ELR (cell line): ENCODE measurements at regions not wholly inside any gene's neighbourhood (a gene's known extent, or its start where the extent isn't known, plus 50 kb on each side); places are given as distances from the start of the nearest gene placed in this dataset.

Source experiments
- DNase-seq: peaks from one replicate; pipeline ENCODE4 v3.0.0-alpha.2; 2015; ENCODE audit warnings: low read depth

DNA sequence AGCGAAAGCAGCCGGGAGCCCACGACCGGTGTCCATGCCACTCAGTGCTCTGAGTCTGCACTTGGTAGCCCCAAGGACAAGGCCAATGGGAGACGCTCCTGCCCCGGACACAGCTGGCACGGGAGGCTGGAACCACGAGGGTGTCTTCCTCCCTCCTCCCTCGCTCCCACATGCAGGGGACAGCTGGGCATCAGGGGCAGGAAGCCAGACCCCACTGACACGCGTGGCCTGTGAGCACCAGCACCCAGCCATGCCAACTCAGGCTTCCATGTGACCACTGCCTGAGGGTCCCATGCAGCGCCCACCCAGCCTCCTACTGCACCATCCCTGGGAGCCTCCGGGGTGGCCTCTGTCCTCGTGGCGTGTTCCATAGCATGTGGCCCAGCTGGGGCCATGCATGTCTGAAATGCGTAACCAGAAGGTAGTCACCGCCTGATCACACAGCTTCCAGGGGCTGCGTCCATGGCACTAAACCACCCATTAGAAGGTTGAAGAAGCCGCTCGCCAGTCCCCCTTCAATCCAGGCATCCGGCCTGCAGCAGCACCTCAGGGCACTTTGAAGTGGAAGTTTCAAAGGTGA is 323.2 kb upstream of the SALL3 start:
- DNase-seq = no peak

DNA sequence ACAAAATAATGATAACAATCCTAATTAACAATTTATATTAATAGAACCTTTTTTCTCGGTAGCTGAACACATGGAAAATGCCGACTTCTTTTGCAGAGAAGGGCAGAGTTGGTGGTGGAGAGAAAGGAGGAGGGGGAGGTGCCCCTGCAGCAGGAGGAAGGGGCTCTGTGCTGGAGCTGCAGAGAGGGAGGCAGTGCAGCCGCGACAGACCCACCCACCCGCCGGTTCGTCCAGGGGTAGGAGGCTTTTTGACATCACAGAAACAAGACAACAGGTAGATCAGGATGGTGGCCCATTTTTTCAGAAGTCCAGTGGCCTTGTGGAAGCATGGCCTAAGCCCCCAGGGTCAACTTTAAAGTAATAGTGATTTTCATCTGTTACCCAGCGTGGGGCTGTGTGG is 321.1 kb upstream of the SALL3 start:
- DNase-seq = no peak

DNA sequence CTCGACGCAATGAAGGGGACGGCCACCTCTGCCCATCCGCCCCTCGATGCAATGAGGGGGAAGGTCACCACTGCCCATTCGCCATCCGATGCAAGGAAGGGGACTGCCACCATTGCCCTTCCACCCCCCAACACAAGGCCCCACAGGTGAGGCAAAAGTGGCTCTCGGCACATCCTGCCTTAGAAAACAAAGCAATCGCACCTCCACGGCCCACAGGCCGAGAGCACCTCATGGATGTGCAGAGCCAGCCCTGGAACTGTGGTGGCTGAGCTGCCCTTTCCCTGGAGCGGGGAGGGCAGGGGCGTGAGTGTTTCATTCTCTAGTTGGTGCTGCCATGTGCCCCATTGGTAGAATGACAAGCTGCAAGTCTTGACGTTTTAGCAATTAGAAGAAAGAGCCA is 320.6 kb upstream of the SALL3 start:
- DNase-seq = no peak

DNA sequence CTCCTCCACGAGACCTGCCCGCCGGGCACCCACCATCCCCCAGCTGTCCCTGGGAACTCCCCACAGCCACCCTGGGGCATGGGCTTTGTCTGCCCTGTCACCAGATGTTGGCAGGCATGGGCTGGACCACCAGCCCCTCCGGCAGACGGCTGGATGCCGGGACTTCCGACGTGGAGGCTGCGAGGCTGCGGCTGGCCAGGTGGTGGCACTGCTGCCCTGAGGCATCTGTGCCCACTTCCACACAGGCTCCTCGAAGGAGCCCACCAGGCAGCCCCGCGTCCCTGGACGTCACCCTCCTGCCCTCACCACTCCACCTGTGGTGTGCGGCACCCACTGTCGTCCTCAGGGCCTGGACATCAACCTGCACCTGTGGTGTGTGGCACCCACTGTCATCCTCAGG is 319.9 kb upstream of the SALL3 start:
- no peak for DNase-seq

DNA sequence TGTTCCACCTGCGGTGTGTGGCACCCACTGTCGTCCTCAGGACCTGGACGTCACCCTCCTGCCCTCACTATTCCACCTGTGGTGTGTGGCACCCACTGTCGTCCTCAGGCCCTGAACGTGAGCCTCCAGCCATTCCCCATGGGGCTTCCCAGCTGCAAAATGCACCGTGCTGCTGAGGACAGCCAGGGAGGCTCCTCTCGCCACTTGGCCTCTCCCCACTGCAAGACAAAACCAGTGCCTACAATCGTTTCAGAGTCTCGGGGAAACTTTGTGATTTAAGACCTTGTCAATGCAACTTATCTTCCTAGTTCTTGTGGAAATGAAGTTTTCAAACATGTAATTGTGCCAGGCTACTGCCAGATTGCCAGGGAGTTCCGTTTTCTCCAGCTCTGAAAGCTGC is 319.3 kb upstream of the SALL3 start:
- no peak for DNase-seq

DNA sequence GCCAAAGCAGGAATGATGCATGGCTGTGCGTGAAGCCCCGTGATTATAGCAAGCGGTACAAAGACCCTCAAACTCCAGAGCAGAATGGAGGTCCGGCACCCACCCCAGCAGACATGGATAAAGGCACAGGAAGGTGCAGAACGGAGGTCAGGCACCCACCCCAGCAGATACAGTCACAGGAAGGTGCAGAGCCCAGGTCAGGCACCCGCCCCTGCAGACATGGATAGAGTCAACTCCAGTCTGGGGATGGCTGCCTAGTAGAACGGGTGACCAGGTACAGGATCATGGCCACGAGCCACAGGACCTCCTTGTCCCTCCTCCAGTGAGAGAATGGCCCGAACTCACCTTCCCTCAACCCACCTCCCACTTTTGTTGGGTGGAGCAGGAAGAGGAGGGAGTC is 318.3 kb upstream of the SALL3 start:
- DNase-seq = no peak

DNA sequence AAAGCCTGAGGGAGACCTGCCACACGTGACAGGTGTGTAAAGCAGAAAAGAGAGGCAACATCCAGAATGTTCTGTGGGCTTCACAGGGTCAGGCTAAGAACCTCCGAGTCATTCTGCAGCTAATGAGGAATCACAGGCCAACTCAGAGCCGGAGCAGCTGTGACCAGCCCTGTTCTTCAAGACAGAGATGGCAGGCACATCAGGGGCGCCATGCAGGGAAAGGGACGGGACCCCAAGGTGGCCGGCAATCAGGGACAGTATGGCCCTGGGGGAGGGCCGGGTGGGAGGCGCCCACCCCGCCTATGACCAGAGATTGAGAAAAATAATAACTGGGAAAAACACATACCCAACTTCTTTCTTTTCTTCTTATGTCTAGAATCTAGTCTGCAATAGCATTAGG is 316.7 kb upstream of the SALL3 start:
- DNase-seq = no peak

DNA sequence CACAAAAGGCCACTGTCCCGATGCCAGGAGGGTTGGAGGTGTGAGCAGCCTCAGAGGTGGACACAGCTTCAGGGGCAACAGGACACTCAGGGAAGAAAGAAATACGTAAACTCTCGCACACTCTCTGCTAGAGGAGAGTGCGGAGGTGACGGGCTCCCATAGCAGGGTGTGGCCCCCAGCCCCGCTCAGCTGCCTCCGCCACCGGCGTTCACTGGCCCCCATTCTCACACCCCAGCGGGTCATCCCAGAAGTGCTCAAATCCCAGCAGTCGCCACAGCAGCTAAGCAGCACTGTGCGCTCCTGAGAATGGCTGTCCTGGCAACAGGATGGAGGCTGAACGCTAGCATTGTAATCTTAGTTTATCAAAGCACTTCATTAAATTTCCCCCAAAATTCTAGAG is 315.6 kb upstream of the SALL3 start:
- no peak for DNase-seq

DNA sequence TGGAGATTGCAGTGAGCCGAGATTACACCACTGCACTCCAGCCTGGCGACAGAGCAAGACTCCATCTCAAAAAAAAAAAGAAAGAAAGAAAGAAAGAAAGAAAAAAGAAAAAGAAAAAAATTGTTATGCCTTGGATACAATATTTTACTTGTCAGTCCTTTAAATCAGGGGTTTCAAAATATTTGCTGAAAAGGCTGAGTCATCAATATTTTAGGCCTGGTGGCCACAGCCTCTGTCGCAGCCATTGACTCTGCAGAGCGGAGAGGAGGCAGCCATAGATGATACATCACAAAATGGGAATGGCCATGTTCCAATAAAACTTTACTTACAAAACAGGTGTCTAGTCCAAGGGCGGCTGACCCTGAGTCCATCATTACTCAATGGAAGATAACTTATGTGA is 314.8 kb upstream of the SALL3 start:
- DNase-seq = no peak

DNA sequence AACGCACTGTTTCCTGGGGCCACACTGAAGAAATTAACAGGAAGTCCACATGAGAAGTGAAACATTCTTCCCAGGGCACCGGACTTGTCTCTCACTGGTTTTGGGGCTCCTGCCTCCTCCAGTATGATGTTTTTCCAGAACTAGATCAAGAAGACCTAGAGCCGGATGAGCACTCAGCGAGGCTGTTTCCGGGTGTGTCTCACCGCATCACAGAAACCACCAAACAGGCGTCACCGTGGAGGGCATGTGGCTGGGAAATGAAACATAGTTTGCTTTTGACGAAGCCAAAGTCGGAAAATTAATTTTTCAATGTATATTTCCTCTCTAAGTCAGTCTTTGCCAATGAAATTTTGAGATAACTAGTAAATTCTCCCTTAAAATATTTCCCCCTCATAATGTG is 314.0 kb upstream of the SALL3 start:
- no peak for DNase-seq

DNA sequence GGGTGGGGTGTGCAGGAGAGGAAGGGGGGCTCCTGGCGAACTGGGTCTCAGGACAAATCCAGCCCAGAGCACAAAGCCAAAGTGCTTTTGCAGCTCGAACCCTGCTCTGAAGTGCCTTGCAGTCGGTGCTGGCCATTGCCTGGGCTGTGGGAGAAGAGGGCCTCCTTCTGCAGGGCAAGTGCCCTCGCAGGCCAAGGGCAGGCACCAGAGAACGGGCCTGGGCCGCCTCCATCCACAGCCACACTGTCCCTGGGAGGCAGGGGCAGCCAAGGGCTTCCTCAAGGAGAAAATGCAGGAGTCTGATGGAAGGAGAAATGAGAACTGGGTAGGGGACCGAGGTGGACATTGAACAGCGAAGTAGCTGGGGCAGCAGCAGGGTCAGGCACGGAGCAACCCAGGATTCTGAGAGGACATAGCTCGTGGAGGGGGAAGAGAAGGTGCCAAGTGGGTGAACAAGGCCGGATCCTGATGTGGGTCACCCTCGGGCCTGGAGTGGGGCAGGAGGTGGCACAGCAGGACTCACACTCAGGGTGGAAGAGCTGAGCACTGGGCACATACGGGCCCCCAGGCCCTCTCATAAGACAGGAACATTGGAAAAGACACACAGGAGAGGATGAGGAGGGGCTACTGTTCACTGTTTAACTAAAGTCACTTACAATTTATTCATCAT is 312.8 kb upstream of the SALL3 start:
- no peak for DNase-seq

DNA sequence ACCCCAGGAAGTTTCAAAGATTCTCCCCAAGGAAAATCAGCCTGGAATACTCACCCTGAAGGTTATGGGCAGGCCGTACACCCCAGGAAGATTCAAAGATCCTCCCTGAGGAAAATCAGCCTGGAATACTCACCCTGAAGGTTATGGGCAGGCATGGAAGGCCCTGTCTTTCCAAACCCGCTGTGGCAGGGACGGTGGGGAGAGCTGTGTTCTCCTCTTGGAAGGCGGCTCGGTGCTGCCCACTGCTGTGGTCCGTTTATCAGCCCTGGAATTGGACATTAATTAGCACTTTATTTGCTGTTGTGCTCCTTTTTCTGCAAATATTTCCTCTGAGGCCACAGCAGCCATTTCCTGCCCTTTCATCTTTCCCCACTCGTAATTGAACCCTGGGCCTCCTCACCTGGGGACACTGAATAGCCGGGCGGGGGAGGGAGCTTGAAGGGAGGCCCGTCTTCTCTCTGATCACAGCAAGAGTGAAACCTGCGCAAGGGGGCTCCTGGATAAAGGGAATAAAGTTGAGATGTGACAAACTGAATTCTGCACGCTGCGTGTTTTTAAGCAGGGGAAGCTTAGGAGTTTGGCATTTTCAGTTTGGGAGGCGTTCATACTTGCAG is 308.7 kb upstream of the SALL3 start:
- DNase-seq = no peak

DNA sequence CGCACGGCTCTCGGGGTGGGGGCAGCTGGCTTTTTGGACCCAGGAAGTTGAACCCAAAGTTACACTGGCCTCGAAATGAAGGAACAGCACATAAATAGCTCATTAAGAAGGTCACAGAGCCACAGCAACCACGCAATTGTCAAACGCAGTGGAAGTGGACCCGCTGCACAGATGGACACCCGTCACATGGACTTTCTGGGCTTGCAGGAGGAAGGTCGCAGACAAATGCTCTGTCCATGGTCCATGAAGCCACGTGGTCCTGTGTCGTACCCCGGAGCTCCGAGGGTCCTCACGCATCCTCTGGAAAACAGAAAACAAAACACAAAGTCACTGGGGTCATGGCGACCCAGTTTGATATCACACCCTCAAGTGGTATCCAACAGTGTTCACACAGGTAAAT is 308.1 kb upstream of the SALL3 start:
- DNase-seq = no peak

DNA sequence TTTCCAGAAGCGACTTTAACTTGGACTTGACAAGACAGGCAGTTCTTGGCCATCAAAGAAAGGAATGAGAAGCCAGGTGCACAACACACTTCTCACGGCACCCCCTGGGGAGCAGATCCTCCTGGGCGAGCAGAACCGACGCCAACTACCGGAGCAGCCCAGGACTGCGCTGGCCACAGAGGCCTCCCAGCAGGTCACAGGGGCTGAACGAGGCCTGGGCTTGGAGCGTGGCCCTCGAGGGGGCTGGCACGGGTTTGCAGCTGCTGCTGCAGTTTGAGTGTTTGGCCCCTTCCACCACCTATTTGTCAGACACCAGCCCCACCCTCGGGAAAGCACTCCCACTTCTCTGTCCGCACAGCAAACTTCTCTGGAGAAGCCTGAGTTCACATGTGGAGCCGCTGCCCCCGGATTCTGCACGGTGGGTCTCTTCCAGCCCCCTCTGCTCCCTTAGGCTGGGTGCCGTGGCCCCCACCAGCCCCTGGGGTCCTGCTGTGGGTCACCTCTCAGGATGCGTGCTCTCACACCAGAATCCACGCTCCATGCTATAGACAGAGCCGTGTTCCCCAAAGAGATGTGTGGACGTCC is 306.7 kb upstream of the SALL3 start:
- DNase-seq = no peak

DNA sequence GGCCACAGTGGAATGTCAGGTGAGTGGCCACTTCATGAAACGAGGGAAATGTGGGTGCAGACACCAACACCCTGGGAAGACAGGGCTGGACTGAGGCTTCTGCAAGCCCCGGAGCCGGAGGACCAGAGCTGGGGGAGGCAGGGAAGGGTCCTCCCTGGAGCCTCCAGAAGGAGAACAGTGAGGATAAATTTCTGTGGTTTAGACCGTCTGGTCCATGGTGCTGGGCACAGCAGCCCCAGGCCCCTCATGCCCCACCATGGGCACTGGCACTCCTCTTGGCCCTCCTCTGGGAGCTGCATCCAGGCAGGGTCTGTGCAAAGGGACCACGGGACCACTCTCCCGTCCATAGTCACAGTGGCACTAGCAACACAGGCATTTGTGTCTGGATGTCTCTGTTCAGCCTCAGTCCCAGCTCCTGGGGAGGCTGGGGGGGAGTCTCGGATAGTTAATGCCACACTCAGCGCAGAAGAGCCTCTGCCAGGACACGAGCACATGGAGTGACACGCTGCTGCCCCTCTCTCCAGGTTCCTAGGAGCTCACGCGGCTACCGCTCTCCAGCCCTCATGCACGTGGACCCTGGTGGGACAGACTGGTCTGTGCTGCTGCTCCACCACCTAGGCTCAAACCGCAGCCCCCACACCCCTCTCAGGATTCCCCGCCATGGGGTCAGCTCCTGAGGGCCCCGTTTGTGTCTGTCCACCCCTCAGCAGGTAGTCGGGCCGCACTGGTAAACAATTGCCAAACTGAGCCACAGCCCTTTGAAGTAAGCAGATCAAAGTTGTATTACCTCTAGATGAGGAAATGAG is 305.9 kb upstream of the SALL3 start:
- DNase-seq = no peak

DNA sequence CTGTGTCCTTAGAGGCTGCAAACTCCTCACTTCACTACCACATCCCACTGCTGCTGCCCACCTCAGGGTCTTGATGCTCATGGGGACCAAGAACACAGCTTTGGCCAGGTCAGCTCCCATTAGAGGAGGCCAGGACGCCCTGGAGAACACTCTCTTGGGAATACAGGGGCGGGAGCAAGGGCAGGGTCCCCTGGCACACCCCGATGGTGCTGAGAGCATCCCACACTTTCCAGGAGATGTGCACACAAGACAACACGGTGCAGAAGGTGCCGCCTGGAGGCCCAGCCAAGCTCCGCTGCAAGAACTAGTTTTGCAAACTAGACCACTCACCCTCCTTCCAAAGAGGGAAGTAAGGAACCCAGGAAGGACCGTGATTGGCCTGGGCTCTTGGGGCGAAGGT is 304.4 kb upstream of the SALL3 start:
- DNase-seq = no peak

DNA sequence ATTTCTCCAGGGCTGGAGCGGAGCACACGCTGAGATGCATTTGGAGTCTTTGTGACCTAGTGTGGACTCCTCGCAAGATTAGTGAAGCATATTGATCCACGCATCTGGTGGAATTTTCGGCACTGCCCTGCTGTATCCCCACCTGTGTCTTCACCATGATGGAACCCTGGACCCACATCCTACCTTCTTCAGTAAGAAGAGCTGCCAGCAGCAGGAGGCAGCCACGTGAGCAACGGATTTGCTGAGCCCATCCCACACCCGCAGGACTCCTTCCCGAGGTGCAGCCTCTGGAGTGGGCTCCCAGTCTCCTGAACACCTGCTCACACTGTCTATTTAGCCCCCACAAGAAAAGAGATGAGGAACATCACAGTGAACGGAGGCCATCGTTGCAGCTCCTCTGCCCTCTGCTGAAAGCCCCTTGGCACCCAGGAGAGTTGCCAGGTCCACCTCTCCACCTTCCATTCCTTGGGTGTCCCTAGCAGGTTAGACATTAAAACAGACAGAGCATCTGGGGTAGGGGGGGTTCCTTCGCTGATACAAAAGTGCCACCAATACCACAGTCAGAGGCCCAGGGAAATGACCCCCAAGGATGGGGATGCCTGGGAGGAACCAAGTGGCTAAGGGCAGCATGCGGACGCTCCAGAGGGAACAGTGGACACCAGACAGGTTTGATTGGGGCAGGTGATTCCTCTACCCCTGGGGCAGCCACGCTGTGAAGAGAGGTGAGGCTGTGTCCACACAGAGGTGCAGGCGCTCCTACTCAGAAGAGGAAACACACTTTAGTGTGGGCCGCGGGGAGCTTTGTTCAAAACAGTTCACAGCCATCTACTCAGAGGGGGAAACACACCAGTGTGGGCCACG is 302.8 kb upstream of the SALL3 start:
- no peak for DNase-seq

DNA sequence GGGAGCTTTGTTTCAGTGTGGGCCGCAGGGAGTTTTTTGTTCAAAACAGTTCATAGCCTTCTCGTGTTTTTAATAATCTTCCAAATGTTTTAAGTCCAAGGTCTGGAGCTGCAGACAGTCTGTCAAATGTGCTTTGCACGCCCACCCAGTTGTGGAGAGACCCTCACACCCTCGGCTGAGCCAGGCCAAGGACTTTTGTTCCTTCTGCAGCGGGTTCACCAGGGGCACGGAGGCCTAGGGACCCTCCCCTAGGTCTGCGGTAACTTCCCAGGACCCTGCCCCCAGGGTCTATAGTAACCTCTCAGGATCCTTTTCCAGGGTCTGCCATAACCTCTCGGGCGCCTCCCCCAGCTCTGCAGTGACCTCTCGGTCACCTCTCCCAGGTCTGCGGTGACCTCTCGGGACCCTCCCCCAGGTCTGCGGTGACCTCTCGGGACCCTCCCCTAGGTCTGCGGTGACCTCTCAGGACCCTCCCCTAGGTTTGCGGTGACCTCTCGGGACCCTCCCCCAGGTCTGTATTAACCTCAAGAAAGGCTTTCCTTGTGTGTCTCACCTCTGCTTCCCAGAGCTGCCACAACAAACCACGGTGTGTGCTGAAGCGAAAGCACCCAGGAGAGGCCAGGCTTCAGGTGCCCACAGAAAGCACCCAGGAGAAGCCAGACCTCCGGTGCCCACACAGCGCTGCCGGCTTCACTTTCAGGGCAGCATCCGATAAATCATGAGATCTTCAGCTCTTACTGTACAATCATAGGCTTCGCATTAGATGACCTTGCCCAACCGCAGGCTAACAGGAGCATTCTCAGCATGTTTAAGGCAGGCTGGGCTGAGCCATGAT is 301.9 kb upstream of the SALL3 start:
- no peak for DNase-seq

DNA sequence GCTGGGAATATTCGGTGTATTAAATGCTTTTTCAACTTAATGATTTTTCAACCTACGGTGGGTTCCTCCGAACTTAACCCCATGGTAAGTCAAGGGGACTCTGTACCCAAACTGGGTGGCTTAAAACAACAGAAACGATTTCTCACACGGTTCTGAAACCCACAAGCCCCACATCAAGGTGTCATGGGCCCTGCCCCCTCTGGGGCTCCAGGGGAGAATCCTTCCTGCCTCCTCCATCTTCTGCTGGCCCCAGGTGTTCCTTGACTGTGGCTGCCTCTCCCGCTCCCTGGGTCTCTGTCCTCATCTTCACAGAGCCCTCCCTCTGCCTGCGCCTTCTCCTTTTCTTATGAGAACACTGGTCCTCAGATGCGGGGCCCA is 301.3 kb upstream of the SALL3 start:
- no peak for DNase-seq

DNA sequence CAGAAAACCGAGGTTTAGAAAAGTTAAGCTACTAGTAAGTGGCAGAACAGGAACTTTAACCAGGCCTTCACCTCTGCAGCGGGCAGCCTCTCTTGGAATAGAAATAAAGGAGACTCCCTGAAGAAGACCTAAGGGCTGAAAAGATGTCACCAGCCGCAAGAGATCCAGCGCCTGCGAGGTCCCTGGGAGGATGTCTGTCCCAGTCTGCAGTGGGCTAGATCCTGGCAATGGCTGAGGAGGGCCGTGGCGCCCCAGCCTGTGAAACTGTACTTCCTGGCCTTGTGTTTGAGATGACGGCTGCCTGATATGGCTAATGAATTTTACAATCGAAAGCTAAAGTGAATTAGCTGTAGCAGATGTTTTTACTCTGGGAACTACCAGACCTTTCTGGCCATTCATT is 300.6 kb upstream of the SALL3 start:
- no peak for DNase-seq
